GM18909 (cell line): ENCODE measurements at regions not wholly inside any gene's neighbourhood (a gene's known extent, or its start where the extent isn't known, plus 50 kb on each side); places are given as distances from the start of the nearest gene placed in this dataset.

Experiments
- ATAC-seq: cut with Tn5 transposase; IDR thresholded peaks from one replicate; pipeline ENCODE4 v1.9.1; 2021; ENCODE audit warnings: mild to moderate bottlenecking; ENCODE audit not compliant: unreplicated experiment, poor library complexity

DNA sequence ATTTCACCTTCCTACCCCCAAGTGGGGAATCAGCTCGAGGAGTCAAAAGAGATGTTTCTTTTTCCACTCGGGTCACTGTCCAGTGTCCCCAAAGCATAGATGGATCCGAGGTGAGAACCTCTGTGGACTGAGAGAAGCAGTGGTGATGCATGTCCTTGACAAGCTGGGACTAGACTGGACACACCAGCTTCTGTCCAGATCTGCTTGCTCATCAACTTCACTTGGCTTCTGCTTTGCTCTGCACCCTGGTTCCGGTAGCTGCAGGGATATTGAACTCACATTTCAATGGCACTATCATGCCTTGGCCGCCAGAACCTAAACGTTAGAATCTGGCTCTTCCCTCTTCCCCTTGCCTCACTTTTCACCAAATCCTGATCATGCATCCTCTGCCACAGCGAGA, 50.3 kb upstream of the CXCL12 start:
- ATAC-seq = no peak

DNA sequence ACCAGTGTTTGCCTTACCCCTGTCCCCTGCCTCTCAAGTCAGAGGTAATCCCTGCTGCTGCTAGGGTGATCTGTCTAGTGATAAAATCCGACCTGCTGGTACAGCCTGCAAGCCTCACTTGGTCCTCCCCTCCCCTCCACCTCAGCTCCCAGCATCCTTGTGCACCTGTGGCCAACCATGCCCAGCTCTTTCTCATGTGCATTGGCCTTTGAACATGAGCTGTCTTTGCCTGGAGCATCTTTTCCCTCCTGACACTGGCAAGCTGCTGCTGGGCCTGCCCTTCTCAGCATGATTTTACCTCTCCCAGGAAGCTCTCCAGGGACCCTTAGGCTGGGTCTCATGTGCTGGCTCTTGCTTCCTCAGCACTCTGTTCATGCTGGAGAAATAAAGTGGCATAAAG, 51.3 kb upstream of the CXCL12 start:
- no peak for ATAC-seq

DNA sequence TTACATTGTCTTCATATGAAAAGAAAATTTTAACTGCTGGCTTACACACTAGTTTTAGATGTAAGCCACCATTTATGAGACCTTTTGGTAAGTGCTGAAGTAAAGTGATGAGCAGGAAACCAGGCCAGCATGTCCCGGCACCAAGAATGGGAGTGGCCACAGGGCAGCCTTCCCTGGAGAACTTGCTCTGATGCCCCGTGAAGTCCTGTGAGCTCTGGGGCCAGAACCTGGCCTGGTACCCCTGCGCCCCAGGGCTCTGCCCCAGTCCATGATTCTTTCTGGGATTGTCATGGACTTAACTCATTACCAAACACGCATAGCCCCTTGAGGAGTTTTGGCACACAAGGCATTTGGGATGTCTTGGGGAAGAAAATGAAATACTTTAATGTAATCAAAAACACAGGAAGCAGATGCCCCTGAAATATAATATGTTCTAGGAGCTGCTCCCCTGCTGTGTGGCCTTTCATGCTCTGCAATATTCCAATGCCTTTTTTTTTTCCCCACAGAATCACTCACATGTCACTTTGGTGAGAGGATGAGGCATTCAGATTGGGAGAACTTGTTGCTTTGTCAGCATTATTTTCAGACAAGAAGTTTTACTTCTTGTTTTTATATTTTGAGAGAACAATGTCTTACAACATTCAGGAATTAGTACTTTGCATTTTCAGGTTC, 53.1 kb upstream of the CXCL12 start:
- no peak for ATAC-seq

DNA sequence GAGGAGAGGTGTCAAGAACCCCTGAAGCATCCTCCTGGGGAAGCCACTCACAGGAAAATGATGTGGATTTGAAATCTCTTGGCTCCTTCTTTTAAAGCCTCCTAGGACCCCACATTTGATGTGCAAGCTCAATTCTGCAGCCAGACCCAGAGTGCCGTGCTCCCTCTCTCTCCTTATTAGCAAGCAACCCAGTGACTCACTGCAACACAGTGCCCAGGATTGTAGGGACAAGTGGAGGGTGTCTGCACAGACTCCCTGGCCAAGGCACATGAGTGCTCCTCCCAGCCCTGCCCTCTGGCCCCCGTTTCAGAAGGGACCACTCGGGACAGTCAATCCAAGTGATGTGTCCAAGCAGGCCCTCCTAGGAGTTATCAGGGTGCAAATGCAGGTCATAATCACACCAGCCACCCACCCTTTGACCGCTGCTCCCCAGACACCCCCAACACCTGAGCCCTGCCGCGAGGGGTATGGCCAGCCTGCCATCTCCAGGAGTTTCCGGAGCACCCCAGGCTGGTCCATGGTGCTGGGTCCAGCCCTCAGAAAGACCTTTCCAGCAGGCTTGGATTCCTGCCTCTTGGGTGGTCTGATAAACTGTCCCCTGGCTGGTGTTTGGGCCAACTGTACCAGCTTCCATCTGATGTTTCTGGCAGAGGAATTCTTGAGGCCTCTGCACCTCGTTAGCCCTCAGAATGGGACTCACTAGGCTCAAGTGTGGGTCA, 54.5 kb upstream of the CXCL12 start:
- ATAC-seq = no peak

DNA sequence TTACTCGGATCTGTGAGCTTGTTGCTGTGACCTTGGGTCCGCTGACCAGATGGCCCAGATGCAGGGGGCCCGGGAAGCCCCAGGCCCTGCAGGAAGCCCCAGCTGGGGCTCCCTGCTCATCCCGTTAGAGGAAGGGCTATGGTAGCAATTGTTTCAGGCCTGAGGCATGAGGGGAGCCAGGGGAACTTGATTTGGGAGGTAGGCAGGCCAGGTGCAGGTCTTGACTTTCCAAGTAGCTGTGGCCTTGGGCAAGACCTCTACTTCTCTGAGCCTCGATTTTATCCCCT, 55.0 kb upstream of the CXCL12 start:
- no peak for ATAC-seq

DNA sequence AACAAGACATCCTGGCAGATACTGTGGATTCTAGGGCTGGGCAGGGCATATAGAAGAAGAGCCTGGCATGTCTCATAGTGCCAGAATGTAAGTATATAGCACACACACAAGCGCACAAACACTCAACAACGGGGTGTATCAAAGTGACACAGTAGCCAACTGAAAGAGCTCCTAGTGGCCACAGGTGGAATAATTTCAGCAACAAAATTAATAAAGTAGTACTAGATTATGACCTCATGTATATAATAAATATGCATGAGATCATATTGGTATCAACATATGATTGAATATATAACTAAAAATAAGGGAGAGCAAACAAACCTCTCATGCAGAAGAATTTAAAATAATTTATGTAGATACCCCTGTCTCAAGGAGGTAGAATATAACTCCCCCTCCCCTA, 72.4 kb upstream of the CXCL12 start:
- ATAC-seq = no peak

DNA sequence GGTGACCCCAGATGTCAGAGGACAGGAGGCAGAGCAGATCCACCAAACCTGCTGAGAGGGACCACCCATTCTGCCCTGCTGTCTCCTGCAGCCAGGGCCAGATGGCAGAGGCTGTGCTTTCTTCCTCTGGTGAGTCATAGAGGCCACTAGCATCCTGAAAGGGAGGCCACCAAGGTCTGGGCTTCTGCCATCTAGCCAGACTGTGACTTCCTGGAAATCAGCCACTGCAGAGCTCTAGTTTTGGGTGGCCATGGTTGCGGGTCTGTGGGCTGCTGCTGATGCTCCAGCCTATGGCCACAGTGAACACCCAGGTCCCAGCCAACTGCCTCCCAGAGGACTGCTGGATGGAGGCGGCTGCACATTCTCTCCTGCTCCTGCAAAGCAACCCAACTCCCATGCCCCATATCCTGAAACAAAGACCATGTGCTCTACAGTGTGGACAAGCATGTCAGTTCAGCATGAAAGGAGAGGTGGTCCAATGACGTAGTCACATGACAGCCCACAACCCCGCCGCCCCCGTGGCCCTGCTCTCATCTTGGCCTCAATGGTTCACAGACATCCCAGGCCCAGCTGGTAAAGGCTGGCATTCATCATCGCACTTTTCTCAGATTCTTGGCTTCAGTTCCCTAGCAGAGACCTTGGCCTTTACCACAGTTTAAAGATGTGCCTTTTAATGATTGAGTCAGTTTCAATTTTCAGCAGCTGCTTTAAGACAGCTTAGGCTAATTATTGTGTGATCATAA, 73.9 kb upstream of the CXCL12 start:
- no peak for ATAC-seq

DNA sequence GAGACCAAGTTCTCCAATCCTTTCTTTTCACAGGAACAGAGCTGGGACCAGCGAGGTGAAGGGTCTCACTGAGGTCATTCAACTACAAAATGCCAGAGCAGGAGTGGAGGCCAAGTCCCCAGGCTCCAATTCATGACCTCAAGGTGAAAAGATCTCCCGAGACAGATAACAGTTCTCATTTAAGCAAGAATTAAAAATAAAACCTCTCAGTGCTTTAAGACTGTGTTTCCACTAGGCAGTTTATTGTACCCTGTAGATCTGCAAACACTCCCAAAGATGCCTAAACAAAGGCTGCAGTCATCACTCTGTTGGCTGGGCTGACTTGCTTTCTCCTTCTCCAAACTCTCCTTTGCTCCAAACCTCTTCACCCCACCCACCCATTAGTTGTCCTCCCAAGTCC, 74.8 kb upstream of the CXCL12 start:
- no peak for ATAC-seq

DNA sequence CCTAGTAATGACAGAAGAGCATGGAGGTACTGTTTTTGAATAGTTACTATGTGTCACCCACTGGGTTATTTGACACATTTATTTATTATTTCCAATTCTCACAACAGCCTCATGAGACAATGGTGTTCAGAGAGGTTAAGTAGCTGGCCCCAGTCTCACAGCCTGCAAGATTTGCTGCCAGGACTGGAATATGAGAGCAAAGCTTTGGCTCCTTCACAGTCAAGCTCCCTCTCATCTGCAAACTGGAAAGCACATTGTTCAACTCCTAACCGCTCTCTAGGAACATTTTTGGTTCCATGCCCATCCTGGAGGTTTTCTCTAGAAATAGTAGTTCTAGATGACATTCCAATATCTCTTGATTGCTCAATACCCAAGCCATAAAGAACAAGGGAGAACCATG, 75.5 kb upstream of the CXCL12 start:
- ATAC-seq = no peak

DNA sequence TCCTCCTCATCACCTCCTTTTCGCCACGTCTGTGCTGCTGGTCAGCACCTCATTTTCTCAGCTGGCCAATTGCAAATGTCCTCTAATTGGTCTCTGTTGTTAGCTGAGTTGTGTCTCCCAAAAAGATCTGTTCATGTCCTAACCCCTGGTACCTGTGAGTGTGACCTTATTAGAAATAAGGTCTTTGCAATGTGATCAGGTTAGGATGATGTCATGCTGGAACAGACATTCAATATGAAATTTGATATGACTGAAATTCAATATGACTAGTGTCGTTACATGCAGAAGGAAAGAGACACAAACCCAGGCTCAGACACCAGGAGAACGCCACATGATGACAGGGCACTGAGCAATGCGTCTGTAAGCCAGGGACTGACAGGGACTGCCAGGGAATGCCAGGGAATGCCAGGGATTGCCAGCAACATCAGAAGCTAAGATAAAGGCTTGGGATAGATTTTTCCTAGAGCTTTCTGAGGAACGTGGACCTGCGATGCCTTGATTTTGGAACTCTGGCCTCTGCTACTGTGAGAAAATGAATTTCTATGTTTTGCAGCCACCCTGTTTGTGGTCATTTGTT, 77.5 kb upstream of the CXCL12 start:
- ATAC-seq = no peak

DNA sequence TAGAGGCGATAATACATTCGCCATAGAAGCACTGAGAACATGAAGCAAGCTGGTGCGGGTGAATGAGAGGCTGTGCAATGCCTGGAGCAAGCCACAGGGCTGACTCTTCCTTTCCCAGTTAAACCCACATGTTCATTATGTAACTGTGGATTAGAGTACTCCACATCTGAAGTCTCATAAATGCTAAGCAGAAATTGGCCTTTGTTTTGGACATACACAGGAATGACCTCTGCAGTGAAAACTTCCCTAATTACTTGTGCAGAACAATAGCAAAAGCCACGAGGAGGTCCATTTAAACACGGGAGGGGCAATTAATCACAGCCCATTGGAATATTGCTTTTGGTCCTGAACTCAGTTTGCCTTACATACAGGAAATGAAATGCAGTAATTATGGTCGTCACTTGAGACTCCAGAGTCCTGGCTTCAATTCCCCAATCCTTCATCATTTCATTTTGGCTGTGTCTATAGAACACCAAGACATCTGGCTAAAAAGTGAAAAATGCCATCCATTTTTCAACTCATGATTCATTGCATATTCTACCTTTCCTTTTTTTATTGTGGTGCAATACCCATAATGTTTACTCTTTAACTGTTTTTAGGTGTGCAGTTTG, 78.7 kb upstream of the CXCL12 start:
- no peak for ATAC-seq

DNA sequence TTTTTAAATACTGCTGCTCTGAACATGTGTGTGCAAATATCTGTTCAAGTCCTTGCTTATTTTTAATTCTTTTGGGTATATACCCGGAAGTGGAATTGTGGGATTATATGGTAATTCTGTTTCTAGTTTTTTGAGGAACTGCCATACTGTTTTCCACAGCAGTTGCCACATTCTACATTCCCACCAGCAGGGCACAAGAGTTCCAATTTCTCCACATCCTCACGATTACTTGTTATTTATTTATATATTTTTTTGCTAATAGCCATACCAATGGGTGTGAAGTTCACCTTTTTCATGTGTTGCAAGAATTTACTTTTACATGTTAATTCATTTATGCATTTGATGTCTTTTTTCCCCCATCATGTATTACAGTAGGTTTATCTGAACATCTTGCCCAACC, 79.6 kb upstream of the CXCL12 start:
- ATAC-seq = no peak

DNA sequence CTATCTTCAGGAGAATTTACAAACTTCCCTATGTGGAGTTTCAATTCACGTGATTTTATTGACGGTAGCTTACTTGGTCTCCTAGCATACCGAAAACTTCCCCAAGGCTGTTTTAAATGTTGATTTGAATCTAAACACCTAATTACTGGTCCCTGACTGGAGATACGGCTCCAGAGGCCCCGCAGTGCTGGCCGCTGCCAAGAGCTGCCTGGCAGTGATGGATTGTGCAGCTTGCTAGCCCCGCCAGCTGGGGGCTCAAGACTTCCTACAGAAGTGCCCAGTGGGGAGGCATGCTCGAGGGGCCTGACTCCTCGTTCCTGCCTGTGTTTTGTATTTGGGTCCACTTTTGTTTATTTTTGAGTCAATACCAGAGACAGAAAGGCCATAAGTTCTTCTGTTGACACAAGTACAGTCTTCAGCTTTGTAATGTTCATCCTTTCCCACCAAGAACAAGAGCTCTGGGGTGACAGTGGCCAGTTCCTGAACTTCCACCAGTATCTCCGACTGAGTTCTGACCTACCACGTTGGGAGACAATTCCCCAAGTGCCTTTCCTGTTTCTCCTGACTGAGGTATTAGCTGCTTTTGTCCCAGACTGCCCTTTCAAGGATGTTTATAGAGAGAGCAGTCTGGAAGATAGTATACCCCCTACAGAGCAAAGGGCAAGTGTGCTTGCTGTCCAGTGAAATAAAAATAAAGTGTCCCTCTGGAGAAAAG, 80.7 kb upstream of the CXCL12 start:
- ATAC-seq = no peak

DNA sequence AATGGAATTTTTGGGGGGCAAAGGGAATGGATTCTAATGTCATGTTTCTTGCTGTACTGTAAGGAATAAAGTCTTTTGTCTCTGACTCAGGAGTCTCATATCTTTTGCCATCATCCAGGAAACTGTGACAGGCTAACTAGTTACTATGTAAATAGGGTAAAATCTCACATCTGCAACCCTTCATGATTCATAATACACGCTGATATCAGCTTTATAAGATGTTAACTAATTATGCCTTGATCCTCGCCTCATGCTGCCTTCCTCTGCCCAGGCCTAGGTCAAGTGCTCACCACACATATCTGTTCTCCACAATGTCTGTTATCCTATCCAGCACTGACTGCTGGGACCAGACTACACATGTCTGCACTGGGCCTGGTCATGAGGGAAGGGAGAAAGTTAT, 81.3 kb upstream of the CXCL12 start:
- ATAC-seq = no peak

DNA sequence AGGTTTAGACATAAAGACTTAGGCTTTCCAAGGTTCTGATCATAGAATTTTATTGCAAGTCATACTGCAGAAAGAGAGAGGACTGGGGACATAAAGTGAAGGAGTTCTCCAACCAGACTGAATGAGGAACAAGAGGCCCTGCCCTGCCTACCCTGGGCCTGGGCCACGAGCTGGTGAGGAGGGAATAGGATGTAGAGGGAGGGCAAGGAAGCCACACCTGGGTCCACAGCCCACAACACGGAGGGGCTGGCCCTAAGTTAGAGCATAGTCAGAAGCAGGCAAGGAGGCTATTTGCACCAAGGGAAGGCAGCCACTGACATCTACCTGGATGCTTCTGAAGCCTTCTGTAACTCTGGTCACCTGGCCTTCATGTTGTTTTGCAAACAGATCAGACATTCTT, 82.2 kb upstream of the CXCL12 start:
- ATAC-seq = no peak

DNA sequence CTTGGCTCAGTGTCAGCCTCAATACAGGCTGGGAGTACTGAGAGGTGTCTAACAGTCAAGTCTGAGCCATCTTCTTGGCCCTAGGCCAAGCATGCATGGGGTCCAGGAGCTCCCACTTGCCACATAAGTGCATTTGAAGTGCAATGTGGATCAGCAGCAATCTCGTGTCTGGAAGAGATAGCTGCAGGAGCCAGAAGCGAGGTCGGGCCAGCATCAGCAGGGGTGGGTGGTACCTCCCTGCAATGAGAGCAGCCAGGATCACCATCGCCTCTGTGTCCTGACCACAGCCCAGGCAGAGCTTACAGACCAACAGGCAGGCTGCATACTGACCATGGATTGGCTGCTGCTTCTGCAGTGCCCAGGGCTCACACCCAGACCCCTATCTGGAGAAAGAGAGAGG, 83.0 kb upstream of the CXCL12 start:
- no peak for ATAC-seq

DNA sequence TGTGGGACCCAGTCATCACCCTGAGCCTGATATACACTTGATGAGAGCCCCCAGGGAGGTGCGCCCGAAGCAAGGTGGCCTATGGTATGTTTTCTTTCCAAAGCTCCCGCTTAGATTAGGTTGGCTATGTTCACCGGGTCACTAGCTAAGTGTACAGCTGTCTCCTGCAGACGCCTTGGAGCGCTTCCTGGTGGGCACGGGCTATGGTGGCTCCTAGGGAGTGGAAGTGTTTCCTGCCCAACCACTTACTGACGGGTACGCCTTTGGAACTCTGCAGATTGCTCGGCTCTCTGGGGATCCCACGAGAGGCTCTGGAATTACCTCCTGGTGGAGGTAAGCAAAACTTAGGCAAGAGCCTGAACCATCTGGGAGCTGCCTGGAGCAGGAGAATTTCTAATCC, 83.6 kb upstream of the CXCL12 start:
- no peak for ATAC-seq

DNA sequence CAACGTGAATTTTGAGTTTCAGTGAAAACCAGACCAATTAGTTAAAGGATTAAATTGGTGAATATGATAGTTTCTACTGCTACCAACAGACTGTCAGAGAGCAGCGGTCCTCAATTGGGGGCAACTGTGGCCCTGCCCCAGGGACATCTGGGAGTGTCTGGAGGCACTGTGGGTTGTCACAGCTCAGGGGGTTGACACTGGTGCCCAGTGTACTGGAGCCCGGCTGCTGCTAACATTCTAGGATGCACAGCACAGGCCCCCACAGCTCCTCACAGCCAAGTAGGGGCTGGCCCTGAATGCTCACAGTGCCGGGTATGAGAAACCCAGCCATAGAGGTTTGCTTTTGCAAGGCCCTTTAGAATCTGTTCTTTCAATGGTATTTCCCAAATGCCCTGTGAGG, 84.1 kb upstream of the CXCL12 start:
- ATAC-seq = no peak

DNA sequence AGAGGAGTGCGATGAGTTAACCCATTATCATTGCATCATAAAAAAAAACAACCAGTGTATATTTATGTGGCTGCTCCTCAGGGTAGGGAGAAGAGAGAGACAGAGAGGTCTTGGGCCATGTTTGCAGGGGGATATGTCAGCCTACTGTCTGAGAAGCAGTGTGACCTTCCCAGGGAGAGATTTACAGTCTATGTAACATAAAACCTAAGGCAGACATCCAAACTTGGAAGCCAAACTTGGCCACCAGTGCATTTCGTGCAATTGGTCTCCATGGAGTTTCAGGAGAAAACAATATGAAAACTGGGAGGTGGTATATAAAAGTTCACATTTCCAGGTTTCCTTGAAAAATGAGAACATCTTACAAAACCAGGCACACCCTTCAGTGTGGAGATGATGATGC, 85.9 kb upstream of the CXCL12 start:
- ATAC-seq = no peak

DNA sequence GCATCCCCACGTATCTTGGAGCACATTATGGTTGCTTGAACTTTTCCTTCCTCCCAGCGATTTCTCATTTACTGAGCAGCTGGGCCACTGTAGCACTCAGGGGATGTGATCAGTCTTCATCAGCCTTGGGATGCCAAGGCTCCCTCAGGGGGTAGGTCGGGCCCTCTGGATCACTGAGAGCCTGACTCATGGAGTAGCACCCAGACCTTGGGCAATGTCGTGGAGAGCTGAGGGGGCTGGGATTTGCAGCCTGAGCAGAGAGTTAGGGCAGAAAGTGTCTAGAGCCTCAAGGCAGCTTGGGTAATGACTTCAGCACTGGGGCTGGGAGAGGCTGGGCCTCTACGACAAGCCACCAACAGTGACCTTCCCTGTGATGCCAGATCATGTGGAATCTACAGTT, 86.5 kb upstream of the CXCL12 start:
- no peak for ATAC-seq

DNA sequence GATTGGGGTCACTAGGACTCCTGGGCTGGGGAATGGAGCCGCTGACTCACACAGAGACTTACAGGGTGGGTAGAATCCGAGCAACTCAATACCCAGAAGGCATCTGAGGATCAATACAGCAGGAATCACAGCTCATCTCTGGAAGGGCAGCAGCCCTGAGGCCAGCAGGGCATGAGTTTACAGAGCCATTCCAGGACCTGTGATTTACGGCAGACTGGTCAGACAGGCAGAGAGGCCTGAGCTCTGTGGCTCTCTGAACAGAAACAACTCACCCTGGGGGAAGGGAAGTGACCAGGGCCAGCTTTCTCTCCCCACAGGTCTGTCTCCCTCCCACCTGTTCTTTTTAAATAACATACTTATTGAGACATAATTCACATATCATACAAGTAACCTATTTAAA, 88.2 kb upstream of the CXCL12 start:
- ATAC-seq = no peak
